Astrocyte of the cerebellum (primary cell): ENCODE measurements at regions not wholly inside any gene's neighbourhood (a gene's known extent, or its start where the extent isn't known, plus 50 kb on each side); places are given as distances from the start of the nearest gene placed in this dataset.

Source experiments
- DNase-seq: peaks from one replicate; pipeline ENCODE4 v3.0.0-alpha.2; 2011; ENCODE audit warnings: low read depth
- H3K4me3 ChIP-seq: 2 replicates; pipeline ENCODE4 v1.5.1; 2011; ENCODE audit warnings: mild to moderate bottlenecking, low read depth, low read length, moderate library complexity
- in situ Hi-C: cut with HindIII; loops from 2 replicates; pipeline ENCODE4 v1.10.0; 2017; ENCODE audit warnings: low sequenced_read_pairs
- TF ChIP-seq, protein P1 (sequence below): IDR thresholded peaks from 2 replicates; pipeline ENCODE4 v1.5.1; 2012; ENCODE audit warnings: low read length, low read depth, moderate library complexity, mild to moderate bottlenecking; ENCODE audit errors: missing control alignments

DNA sequence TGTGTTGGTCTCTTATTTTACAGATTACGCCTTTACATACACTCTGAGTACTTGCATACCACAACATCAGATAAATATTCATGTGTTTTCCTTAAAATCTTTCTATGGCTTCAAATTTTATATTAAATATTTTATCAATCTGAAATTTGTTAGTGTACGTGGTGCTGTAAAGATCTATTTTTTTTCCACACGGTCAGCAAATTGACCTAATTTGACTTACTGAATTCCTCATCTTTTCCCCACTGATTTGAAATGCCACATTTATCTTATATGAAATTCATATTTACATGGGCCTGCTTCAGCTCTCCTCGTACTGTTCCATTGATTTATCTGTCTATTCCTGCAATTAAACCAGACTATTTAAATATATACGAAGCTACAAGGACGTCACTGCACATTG is 433.8 kb upstream of the ZNF507 start:
- H3K4me3 ChIP-seq: no peak overlapping the region
- in situ Hi-C loops: loop anchor here (5.0 kb wide), 1 partner anchor 36 kb away; no protein-coding TSS in a partner anchor
- TF ChIP-seq, protein P1, sequence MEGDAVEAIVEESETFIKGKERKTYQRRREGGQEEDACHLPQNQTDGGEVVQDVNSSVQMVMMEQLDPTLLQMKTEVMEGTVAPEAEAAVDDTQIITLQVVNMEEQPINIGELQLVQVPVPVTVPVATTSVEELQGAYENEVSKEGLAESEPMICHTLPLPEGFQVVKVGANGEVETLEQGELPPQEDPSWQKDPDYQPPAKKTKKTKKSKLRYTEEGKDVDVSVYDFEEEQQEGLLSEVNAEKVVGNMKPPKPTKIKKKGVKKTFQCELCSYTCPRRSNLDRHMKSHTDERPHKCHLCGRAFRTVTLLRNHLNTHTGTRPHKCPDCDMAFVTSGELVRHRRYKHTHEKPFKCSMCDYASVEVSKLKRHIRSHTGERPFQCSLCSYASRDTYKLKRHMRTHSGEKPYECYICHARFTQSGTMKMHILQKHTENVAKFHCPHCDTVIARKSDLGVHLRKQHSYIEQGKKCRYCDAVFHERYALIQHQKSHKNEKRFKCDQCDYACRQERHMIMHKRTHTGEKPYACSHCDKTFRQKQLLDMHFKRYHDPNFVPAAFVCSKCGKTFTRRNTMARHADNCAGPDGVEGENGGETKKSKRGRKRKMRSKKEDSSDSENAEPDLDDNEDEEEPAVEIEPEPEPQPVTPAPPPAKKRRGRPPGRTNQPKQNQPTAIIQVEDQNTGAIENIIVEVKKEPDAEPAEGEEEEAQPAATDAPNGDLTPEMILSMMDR: no peak
- no peak for DNase-seq

DNA sequence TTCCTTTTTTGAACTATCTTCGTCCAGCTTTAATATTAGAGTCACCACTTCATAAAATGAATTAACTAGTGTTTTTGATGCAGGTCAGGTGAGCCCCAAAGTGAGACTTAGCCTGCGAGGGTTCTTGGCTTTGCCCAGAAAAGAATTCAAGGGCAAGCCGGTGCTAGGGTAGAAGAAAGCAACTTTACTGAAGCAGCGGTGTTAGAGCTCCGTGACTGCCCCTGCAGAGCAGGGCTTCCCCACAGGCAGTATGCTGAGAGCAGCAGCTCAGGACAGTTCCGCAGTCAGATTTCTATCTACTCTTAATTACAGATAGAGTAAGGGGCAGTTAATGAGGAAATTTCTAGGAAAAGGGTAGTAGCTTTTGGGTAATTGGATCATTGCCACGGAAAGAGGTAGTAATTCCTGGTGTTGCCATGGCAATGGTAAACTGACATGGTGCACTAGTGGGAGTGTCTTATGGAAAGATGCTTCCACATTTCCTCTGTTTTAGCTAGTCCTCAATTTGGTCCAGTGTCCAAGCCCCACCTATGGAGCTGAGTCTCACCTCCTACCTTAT is 432.2 kb upstream of the ZNF507 start:
- in situ Hi-C loops: loop anchor here (5.0 kb wide), 1 partner anchor 34 kb away; no protein-coding TSS in a partner anchor
- no peak for DNase-seq
- TF ChIP-seq, protein P1: no peak
- no peak overlapping the region for H3K4me3 ChIP-seq

GRCh38 chr19:31930401-31930800 is 415.0 kb upstream of the ZNF507 start:
- no peak overlapping the region for H3K4me3 ChIP-seq
- TF ChIP-seq, protein P1: no peak
- no peak for DNase-seq
- in situ Hi-C loops: no loop called here

DNA sequence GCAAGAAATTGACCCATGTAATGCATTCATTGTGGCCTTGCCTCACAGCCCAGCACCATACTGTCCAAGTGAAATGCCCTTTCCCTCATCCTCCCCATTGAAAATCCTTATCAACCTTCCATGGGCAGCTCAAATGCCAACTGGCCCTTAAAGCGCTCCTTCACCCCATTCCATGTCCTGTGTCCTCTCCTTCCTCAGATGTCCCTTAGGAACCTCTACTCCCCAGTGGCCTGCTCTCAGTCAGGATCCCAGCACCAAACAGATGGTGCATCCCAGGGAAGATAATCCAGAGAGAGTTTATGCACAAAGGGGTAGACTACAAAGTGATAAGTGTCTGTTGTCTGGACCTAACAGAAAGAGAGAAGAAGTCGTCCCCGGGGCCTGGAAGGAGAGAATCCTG is 407.4 kb upstream of the ZNF507 start:
- TF ChIP-seq, protein P1: no peak
- H3K4me3 ChIP-seq: no peak overlapping the region
- in situ Hi-C loops: no loop called here
- no peak for DNase-seq

DNA sequence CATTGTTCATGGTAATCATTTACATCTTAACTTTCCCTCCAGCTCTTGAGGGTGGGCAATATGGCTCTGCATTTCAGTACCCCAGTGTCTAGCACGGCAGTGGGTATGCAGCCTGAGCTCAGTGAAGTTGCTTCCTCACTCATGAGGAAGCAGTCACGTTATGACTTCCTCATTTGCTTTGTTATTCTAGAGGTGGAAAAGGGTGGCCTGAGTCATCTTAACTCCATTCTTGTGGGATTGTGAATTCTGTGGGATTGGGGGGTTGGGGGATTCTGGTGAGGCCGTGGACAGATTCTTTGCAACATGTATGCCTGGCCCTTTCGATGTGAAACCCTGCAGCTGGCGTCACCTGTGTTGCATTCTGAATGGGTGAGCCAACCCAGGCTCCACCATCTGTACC is 406.7 kb upstream of the ZNF507 start:
- in situ Hi-C loops: no loop called here
- TF ChIP-seq, protein P1: no peak
- H3K4me3 ChIP-seq: no peak overlapping the region
- no peak for DNase-seq

DNA sequence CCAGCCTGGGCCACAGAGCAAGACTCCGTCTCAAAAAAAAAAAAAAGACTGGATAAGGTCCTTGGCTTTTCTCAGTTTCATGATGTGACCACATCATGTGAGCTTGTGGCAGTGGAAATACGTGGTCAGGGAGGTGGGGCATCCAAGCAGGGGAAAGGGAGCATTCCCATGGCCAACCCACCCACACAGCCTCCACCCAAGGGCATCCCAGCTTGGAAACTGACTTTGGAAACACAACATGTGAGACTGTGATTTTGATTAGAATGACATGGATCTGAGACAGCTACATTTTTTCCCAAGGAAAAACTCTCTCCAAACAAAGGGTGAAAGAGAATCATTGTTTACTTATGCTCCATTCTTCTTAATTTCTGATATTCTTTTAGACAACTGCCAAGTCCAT is 405.0 kb upstream of the ZNF507 start:
- DNase-seq: no peak
- in situ Hi-C loops: no loop called here
- TF ChIP-seq, protein P1: no peak
- H3K4me3 ChIP-seq: no peak overlapping the region

GRCh38 chr19:31943191-31943661 is 402.2 kb upstream of the ZNF507 start:
- in situ Hi-C loops: no loop called here
- TF ChIP-seq, protein P1: no peak
- no peak for DNase-seq
- no peak overlapping the region for H3K4me3 ChIP-seq
